Lung (tissue), 11 donors: ENCODE measurements at regions not wholly inside any gene's neighbourhood (a gene's known extent, or its start where the extent isn't known, plus 50 kb on each side); places are given as distances from the start of the nearest gene placed in this dataset.

Experiments
- ATAC-seq: fragments of 200-7000 bp; cut with Tn5 transposase; one replicate; pipeline ENCODE4 v1.9.1; 2020; ENCODE audit warnings: moderate number of reproducible peaks; ENCODE audit not compliant: insufficient read depth, low FRiP score
- DNase-seq, 3 donors: peaks; one replicate each; pipeline ENCODE4 v3.0.0-alpha.2; 2013 to 2017
- H3K27ac ChIP-seq, 2 donors: one replicate each; pipeline ENCODE4 v1.5.1; 2013; ENCODE audit warnings: mild to moderate bottlenecking in 2 of 2, moderate library complexity in 2 of 2, control low read depth in 1 of 2, inconsistent platforms in 1 of 2, low read depth in 1 of 2, low read length in 1 of 2
- H3K27me3 ChIP-seq, 3 donors: one replicate each; pipeline ENCODE4 v1.5.1; 2013; ENCODE audit warnings: low read length in 2 of 3; ENCODE audit not compliant: control insufficient read depth in 3 of 3, insufficient read depth in 3 of 3
- H3K36me3 ChIP-seq, 4 donors: one replicate each; pipeline ENCODE4 v1.5.1; 2013; ENCODE audit warnings: low read length in 4 of 4, mild to moderate bottlenecking in 1 of 4, moderate library complexity in 1 of 4; ENCODE audit not compliant: control insufficient read depth in 4 of 4, insufficient read depth in 4 of 4
- H3K4me1 ChIP-seq, 5 donors: one replicate each; pipeline ENCODE4 v1.5.1; 2013; ENCODE audit warnings: low read length in 5 of 5, mild to moderate bottlenecking in 2 of 5, moderate library complexity in 1 of 5; ENCODE audit not compliant: control insufficient read depth in 5 of 5, insufficient read depth in 5 of 5
- H3K4me3 ChIP-seq: one replicate; pipeline ENCODE4 v1.5.1; 2013; ENCODE audit warnings: mild to moderate bottlenecking, control low read depth, moderate library complexity
- H3K9ac ChIP-seq, 2 donors: one replicate each; pipeline ENCODE4 v1.5.1; 2013; ENCODE audit warnings: low read length in 2 of 2, control low read depth in 1 of 2; ENCODE audit not compliant: insufficient read depth in 1 of 2
- H3K9me3 ChIP-seq, 4 donors: one replicate each; pipeline ENCODE4 v1.5.1; 2013; ENCODE audit warnings: low read length in 3 of 4, mild to moderate bottlenecking in 1 of 4, moderate library complexity in 1 of 4; ENCODE audit not compliant: control insufficient read depth in 4 of 4, insufficient read depth in 3 of 4
- CTCF ChIP-seq: IDR thresholded peaks from 2 replicates; pipeline ENCODE4 v1.5.1; 2012; ENCODE audit warnings: mild to moderate bottlenecking; ENCODE audit errors: control extremely low read depth, extremely low read depth
- whole genome bisulfite sequencing, 2 donors: extraction: QIAGEN DNeasy Blood & Tissue Kit; methylation state at CpG; one replicate each; pipeline ENCODE4 v1.1.7; 2013; 5-methylcytosine and 5-hydroxymethylcytosine counted together
- donor health status: control.
- donor health status: control.
- donor health status: Bipolar disorder and iron deficiency.
- donor health status: healthy.
- donor health status: DM: yes; HTN: yes; CAD: no.

- TF ChIP-seq CTCF: no peak
- H3K4me3 ChIP-seq: no peak overlapping the region
- no peak overlapping the region for H3K27ac ChIP-seq
- H3K27me3 ChIP-seq: peaks cover 0 to 92% (median 86%) of the 10 kb centered on the region in 3 donors
- peaks cover 0 to 2% (median 0%) of the 10 kb centered on the region in 4 donors for H3K36me3 ChIP-seq
- H3K9ac ChIP-seq: no peak overlapping the region
- ATAC-seq (no peak), DNase-seq (no peak)
- peaks cover 0 to 20% (median 5%) of the 10 kb centered on the region in 5 donors for H3K4me1 ChIP-seq
- WGBS, 2 donors: 8 to 31% methylated on average over 6 of the region's 6 CpGs
- H3K9me3 ChIP-seq: peaks cover 0 to 6% (median 0%) of the 10 kb centered on the region in 4 donors
These were observed 116.5 kb upstream of the BARHL2 start for GRCh38 chr1:90833466-90834110.

GRCh38 chr1:90831910-90832309 is 114.8 kb upstream of the BARHL2 start:
- DNase-seq (no peak), ATAC-seq (no peak)
- H3K4me1 ChIP-seq: peaks cover 0 to 20% (median 5%) of the 10 kb centered on the region in 5 donors
- no peak for TF ChIP-seq CTCF
- no peaks in the 10 kb centered on the region for H3K36me3 ChIP-seq
- no peak overlapping the region for H3K4me3 ChIP-seq
- H3K27me3 ChIP-seq: peaks cover 0 to 92% (median 82%) of the 10 kb centered on the region in 3 donors
- 12 to 34% methylated on average over 8 of the region's 8 CpGs for WGBS, 2 donors
- H3K27ac ChIP-seq: no peak overlapping the region
- H3K9me3 ChIP-seq: peaks cover 0 to 6% (median 0%) of the 10 kb centered on the region in 4 donors
- no peak overlapping the region for H3K9ac ChIP-seq

- 55 to 71% methylated on average over 1 of the region's 1 CpG for WGBS, 2 donors
- Histone ChIP-seq H3K9ac (no peak overlapping the region), H3K36me3 (no peaks in the 10 kb centered on the region), H3K27ac (no peak overlapping the region), H3K4me3 (no peak overlapping the region), H3K4me1 (no peaks in the 10 kb centered on the region), H3K9me3 (no peaks in the 10 kb centered on the region), H3K27me3 (peaks cover 0 to 55% (median 49%) of the 10 kb centered on the region in 3 donors)
- no peak for DNase-seq
- no peak for ATAC-seq
- no peak for TF ChIP-seq CTCF
These were observed 109.7 kb upstream of the BARHL2 start for GRCh38 chr1:90826834-90827233.

- TF ChIP-seq CTCF: no peak
- no peak overlapping the region for H3K4me3 ChIP-seq
- no peaks in the 10 kb centered on the region for H3K36me3 ChIP-seq
- DNase-seq (no peak), ATAC-seq (no peak)
- no peak overlapping the region for H3K27ac ChIP-seq
- no peaks in the 10 kb centered on the region for H3K4me1 ChIP-seq
- no peaks in the 10 kb centered on the region for H3K9me3 ChIP-seq
- H3K9ac ChIP-seq: no peak overlapping the region
- H3K27me3 ChIP-seq: peaks cover 0 to 48% (median 40%) of the 10 kb centered on the region in 3 donors
- 83 to 89% methylated on average over 13 of the region's 13 CpGs for WGBS, 2 donors
These were observed 108.9 kb upstream of the BARHL2 start for GRCh38 chr1:90826024-90826423.
